ENCODE measurements at regions not wholly inside any gene's neighbourhood (a gene's known extent, or its start where the extent isn't known, plus 50 kb on each side); places are given as distances from the start of the nearest gene placed in this dataset.

DNA sequence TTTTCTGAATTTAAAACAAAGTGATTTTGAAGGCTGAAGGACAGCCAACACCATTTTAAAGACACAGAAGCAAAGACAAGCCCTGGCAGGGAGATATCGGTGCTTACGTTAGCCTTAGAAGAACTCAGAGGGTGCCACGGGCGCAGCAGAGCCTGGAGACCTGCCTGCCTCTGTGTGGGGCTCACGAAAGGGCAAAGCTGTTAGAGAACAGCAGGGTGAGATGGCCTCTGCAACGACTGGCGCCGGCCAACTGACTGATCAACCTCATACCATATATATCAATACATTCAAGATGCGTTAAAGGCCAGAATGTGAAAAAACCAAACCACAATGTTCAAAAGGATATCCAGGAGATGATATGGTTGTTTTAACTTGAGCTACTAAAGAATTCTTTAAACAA, 151.0 kb upstream of the RPS6KA2 start:
- no peak for TF ChIP-seq CTCF (CRISPR knock-in tag; IDR thresholded peaks at IDR 0.05)
- no peak for TF ChIP-seq MAX (IDR thresholded peaks at IDR 0.05)
- no peak for TF ChIP-seq ZNF292 (CRISPR knock-in tag; IDR thresholded peaks at IDR 0.05; ENCODE audit: borderline replicate concordance, low read depth)
- TF ChIP-seq HNRNPLL (IDR thresholded peaks at IDR 0.05; ENCODE audit: low read depth, low read length, poor library complexity, severe bottlenecking): no peak
- no peak for TF ChIP-seq SIN3A (IDR thresholded peaks at IDR 0.05; ENCODE audit: borderline replicate concordance, low read depth, low read length)
- no peak for TF ChIP-seq MYNN (CRISPR knock-in tag; IDR thresholded peaks at IDR 0.05; ENCODE audit: low read depth)
- TF ChIP-seq CEBPB (IDR thresholded peaks at IDR 0.05; ENCODE audit: borderline replicate concordance, low read depth, low read length): no peak
- no peak for TF ChIP-seq ETS1 (CRISPR knock-in tag; IDR thresholded peaks at IDR 0.05)
- no peak for TF ChIP-seq ZNF232 (CRISPR knock-in tag; IDR thresholded peaks at IDR 0.05; ENCODE audit: borderline replicate concordance)
- no peak for TF ChIP-seq ARNT2 (CRISPR knock-in tag; IDR thresholded peaks at IDR 0.05; ENCODE audit: low read depth)
- TF ChIP-seq NFYB (CRISPR knock-in tag; IDR thresholded peaks at IDR 0.05): no peak
- TF ChIP-seq ZKSCAN8 (CRISPR knock-in tag; IDR thresholded peaks at IDR 0.05; ENCODE audit: borderline replicate concordance): no peak
- no peak for TF ChIP-seq HNF4A (CRISPR knock-in tag; IDR thresholded peaks at IDR 0.05)
- TF ChIP-seq SRF (IDR thresholded peaks at IDR 0.05; ENCODE audit: low read depth, low read length): no peak

Measured in HepG2 (cell line).